Spleen (tissue), 7 donors: ENCODE measurements at regions not wholly inside any gene's neighbourhood (a gene's known extent, or its start where the extent isn't known, plus 50 kb on each side); places are given as distances from the start of the nearest gene placed in this dataset.

Experiments used
- CTCF ChIP-seq, 11 experiments: fragments of 200-600 bp in 7 of 11; fragments of 450-650 bp in 4 of 11; sonication (generic) in 4 of 11; IDR thresholded peaks in 8 of 11; conservative IDR thresholded peaks in 3 of 11; 1 replicate in 7 of 11; 2 replicates in 4 of 11; pipeline versions ENCODE4 v1.4.0 to v1.8.0; 2016 to 2021; ENCODE audit warnings: antibody characterized with exemption in 11 of 11, inconsistent platforms in 4 of 11, mild to moderate bottlenecking in 1 of 11
- POLR2A ChIP-seq, 3 donors: fragments of 450-650 bp; IDR thresholded peaks; one replicate each; pipeline ENCODE4 v1.5.1; 2017; ENCODE audit warnings: antibody characterized with exemption in 3 of 3, mild to moderate bottlenecking in 1 of 3
- donor health status: DM: no; HTN: no; CAD: no; lungs with moderate emphysema.
- donor health status: DM: no; HTN: no; CAD: no.
- donor health status: DM: no; HTN: no; CAD: no.

DNA sequence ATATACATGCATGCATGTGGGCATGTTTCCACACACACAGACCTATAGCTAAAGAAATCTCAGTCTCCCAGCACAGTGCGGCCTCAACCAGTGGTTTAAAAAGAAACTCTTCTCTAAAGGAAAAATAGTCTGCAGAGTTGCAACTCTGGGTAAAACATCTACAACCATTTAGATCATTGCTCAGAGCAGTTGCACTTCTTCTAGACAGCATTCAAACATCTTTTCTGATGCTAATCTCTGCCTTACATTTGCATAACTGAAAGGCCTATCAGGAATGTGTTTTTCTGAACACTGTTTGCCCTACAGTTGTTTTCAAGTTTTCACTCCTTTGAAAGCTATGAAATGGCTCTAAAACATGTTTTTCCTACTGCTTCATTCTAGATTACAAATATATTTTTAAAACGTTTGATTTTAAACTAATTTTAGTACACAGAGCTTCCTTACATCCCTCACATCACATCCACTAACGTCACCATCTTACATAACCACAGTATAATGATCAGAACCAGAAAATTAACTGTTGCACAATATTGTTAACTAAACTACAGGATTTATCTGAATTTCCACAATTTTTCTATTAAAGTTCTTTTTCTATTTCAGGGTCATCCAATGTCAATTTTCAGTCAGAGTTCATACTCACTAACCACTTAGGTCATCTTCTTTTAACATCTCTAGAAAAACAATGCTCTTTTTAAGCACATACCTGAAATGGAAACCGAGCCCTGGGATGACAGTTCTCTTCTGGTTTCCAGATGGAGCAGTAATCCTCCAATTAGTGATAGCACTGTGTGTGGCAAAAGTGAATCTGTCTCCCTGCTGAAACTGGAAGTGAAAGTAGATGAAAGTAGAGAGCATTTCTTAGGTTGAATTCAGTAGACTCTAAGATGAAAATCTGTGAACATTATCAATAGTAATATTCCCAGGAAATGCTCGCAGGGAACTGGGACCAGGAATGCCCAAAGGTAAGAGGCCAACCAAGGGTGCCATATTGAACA, 501.6 kb upstream of the GCFC2 start:
- TF ChIP-seq CTCF (IDR thresholded peaks at IDR 0.05 in 8 of 11, conservative IDR thresholded peaks at IDR 0.05 in 3 of 11) (no peak), POLR2A (IDR thresholded peaks at IDR 0.05) (no peak)
